Activated naive CD8-positive, alpha-beta T cell (primary cell): ENCODE measurements at regions not wholly inside any gene's neighbourhood (a gene's known extent, or its start where the extent isn't known, plus 50 kb on each side); places are given as distances from the start of the nearest gene placed in this dataset.
"Not testable (repeated sequence)": the region's sequence is repeated elsewhere in the genome, so short reads cannot be mapped to it uniquely, and the experiment has no call there.

Experiments used
- H3K27ac Mint-ChIP-seq: one replicate; pipeline ENCODE4 v1.8.0; 2021; ENCODE audit warnings: mixed read lengths
- H3K27me3 Mint-ChIP-seq: one replicate; pipeline ENCODE4 v1.8.0; 2021; ENCODE audit warnings: mixed read lengths
- H3K36me3 Mint-ChIP-seq: one replicate; pipeline ENCODE4 v1.8.0; 2021; ENCODE audit warnings: mixed read lengths
- H3K4me1 Mint-ChIP-seq: one replicate; pipeline ENCODE4 v1.8.0; 2021; ENCODE audit warnings: low read depth, mixed read lengths
- H3K4me3 Mint-ChIP-seq: one replicate; pipeline ENCODE4 v1.8.0; 2021; ENCODE audit warnings: mild to moderate bottlenecking, mixed read lengths
- H3K9me3 Mint-ChIP-seq: one replicate; pipeline ENCODE4 v1.8.0; 2021; ENCODE audit warnings: low read depth, mixed read lengths

DNA sequence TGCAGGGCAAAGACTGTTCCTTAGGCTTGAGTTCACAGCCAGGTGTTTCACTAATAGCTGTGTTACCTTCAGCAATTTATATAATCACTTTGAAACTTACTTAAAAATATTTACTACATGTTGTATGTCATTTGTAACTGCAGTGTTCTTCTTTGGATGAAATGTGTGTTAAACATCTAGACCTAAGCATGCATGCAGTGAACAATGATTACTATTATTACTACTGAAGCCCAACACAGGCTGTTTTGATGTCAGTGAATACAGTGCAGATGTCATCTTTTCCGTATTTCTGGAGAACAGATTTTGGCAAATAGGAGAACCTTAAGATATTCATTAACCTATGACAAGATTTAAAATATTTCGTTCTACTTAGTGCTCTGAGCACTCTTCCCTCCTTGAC is 101.8 kb upstream of the ANK2 start:
- Mint-ChIP-seq H3K27me3 (peaks cover 13% of the 10 kb centered on the region), H3K4me3 (no peak overlapping the region), H3K27ac (no peak overlapping the region), H3K4me1 (no peaks in the 10 kb centered on the region), H3K9me3 (no peaks in the 10 kb centered on the region), H3K36me3 (no peaks in the 10 kb centered on the region)

DNA sequence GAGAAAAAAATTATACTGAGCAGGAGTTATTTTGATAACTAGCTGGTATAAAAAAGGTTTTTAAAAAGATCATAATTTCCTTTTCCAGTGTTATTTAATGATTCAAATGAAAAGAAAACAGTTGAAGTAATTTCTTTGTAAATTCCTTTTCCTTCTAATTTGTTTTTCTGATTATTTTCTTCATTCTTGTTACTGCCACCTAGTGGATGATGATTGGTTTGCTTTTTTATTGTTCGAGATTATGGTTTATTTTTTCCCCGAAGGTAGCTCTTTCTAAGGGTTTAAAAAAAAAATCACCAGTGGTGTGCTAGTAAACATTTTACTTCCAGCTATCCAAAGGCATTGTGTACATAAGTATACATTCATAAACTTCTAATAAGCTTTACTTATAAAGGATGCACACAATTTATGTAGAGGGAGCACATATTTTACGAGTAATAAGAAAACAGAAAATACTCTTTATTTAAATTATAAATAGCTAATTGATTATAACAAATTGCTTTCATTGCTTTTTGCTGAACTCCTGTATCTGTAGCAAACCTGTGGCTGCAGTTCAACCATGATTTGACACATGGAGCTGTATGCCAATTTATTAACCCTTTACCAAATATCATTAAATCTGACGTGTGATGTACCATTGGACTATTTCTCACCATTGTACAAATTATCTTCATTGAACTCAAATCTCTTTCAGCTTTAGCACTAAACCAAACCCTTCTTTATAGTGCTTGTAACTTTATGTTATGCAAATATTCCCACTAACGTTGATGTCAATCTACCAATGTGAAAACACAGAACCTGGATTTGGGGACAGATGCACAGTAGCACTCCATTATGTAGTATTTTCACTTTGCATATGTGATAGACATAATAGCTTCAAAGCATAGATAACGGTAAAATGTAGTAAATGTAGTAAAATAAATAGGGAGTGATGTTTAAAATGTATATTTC is 97.8 kb upstream of the ANK2 start:
- Mint-ChIP-seq H3K4me1 (no peaks in the 10 kb centered on the region), H3K36me3 (no peaks in the 10 kb centered on the region), H3K27ac (no peak overlapping the region), H3K27me3 (peaks cover 12% of the 10 kb centered on the region), H3K9me3 (no peaks in the 10 kb centered on the region), H3K4me3 (no peak overlapping the region)

DNA sequence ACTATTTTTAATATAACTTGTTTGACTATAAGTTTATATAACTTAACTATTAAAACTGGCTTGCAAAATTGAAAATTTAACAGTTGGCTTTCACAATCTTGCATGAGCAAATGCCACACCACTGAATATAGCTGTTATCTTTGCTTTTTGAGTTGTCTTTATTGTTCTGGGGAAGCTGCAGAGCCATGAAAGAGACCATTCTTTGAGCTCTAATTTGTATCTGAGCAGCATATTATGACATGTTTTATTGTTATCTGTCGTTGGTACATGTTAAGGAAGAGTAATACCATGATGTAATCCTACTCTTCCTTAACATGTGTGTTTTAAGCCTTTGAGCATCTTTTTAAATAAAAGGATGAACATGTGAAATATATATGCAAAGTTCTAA is 97.1 kb upstream of the ANK2 start:
- no peaks in the 10 kb centered on the region for H3K36me3 Mint-ChIP-seq
- no peaks in the 10 kb centered on the region for H3K9me3 Mint-ChIP-seq
- no peaks in the 10 kb centered on the region for H3K4me1 Mint-ChIP-seq
- peaks cover 12% of the 10 kb centered on the region for H3K27me3 Mint-ChIP-seq
- no peak overlapping the region for H3K27ac Mint-ChIP-seq
- no peak overlapping the region for H3K4me3 Mint-ChIP-seq

DNA sequence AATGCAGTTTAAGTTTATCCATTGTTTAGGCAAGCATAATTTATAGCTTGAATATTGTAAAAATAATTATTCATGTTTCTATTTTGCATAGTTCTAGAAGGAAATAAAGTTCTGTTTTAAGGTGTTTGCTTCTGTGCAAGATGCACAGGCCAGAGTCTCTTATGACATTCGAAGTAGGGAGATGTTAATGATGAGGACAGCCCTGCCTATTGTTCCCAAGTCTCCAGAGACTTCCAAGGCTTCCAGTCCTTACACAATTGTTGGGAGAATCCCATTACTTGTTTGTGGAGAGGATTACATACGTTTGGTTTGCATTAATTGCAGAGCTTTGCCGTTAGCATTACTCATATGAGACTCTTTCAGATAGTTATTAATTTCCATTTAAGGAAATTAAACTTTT is 96.2 kb upstream of the ANK2 start:
- Mint-ChIP-seq H3K27me3 (peaks cover 12% of the 10 kb centered on the region), H3K4me1 (no peaks in the 10 kb centered on the region), H3K27ac (no peak overlapping the region)

GRCh38 chr4:112954286-112954685 is 95.2 kb upstream of the ANK2 start:
- H3K27ac Mint-ChIP-seq, result no peak overlapping the region
- no peaks in the 10 kb centered on the region for H3K9me3 Mint-ChIP-seq
- H3K36me3 Mint-ChIP-seq, result no peaks in the 10 kb centered on the region
- peaks cover 12% of the 10 kb centered on the region for H3K27me3 Mint-ChIP-seq
- H3K4me3 Mint-ChIP-seq, result no peak overlapping the region
- no peaks in the 10 kb centered on the region for H3K4me1 Mint-ChIP-seq

More for the DNA sequence above, 96.2 kb upstream of the ANK2 start:
- no peak overlapping the region for H3K4me3 Mint-ChIP-seq
- no peaks in the 10 kb centered on the region for H3K9me3 Mint-ChIP-seq
- no peaks in the 10 kb centered on the region for H3K36me3 Mint-ChIP-seq

GRCh38 chr4:112956484-112956896 is 93.0 kb upstream of the ANK2 start:
- Mint-ChIP-seq H3K36me3 (no peaks in the 10 kb centered on the region), H3K27ac (no peak overlapping the region), H3K27me3 (peaks cover 8% of the 10 kb centered on the region), H3K9me3 (no peaks in the 10 kb centered on the region), H3K4me3 (no peak overlapping the region), H3K4me1 (no peaks in the 10 kb centered on the region)

DNA sequence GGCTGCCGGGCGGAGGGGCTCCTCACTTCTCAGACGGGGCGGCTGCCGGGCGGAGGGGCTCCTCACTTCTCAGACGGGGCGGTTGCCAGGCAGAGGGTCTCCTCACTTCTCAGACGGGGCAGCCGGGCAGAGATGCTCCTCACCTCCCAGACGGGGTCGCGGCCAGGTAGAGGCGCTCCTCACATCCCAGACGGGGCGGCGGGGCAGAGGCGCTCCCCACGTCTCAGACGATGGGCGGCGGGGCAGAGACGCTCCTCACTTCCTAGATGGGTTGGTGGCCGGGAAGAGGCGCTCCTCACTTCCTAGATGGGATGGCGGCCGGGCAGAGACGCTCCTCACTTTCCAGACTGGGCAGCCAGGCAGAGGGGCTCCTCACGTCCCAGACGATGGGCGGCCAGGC is 91.7 kb upstream of the ANK2 start:
- H3K4me1 Mint-ChIP-seq, H3K27me3 Mint-ChIP-seq, H3K4me3 Mint-ChIP-seq, H3K36me3 Mint-ChIP-seq, H3K27ac Mint-ChIP-seq, H3K9me3 Mint-ChIP-seq: not testable (repeated sequence)

- H3K27ac Mint-ChIP-seq, result no peak overlapping the region
- H3K9me3 Mint-ChIP-seq, result peaks cover 8% of the 10 kb centered on the region
- H3K36me3 Mint-ChIP-seq, result no peaks in the 10 kb centered on the region
- H3K4me3 Mint-ChIP-seq, result no peak overlapping the region
- H3K4me1 Mint-ChIP-seq, result no peaks in the 10 kb centered on the region
- H3K27me3 Mint-ChIP-seq, result peaks cover 12% of the 10 kb centered on the region
Observed at GRCh38 chr4:112966701-112967488, 82.6 kb upstream of the ANK2 start.

GRCh38 chr4:112968451-112969159 is 80.8 kb upstream of the ANK2 start:
- Mint-ChIP-seq H3K27me3 (peaks cover 12% of the 10 kb centered on the region), H3K4me3 (no peak overlapping the region), H3K9me3 (peaks cover 8% of the 10 kb centered on the region), H3K36me3 (no peaks in the 10 kb centered on the region), H3K27ac (no peak overlapping the region), H3K4me1 (no peaks in the 10 kb centered on the region)

- Mint-ChIP-seq H3K27ac (no peak overlapping the region), H3K4me1 (no peaks in the 10 kb centered on the region), H3K4me3 (no peak overlapping the region), H3K27me3 (peaks cover 6% of the 10 kb centered on the region), H3K9me3 (no peaks in the 10 kb centered on the region), H3K36me3 (no peaks in the 10 kb centered on the region)
Observed at GRCh38 chr4:112970903-112971302, 78.5 kb upstream of the ANK2 start.

GRCh38 chr4:112973750-112974251 is 75.7 kb upstream of the ANK2 start:
- H3K36me3 Mint-ChIP-seq, result no peaks in the 10 kb centered on the region
- H3K27ac Mint-ChIP-seq, result no peak overlapping the region
- H3K4me3 Mint-ChIP-seq, result no peak overlapping the region
- peaks cover 3% of the 10 kb centered on the region for H3K27me3 Mint-ChIP-seq
- H3K9me3 Mint-ChIP-seq, result no peaks in the 10 kb centered on the region
- no peaks in the 10 kb centered on the region for H3K4me1 Mint-ChIP-seq

GRCh38 chr4:112975567-112976355 is 73.7 kb upstream of the ANK2 start:
- H3K36me3 Mint-ChIP-seq, result no peaks in the 10 kb centered on the region
- no peak overlapping the region for H3K27ac Mint-ChIP-seq
- H3K4me3 Mint-ChIP-seq, result no peak overlapping the region
- H3K4me1 Mint-ChIP-seq, result no peaks in the 10 kb centered on the region
- peaks cover 1% of the 10 kb centered on the region for H3K27me3 Mint-ChIP-seq
- no peaks in the 10 kb centered on the region for H3K9me3 Mint-ChIP-seq

- H3K36me3 Mint-ChIP-seq, result no peaks in the 10 kb centered on the region
- no peaks in the 10 kb centered on the region for H3K9me3 Mint-ChIP-seq
- H3K4me1 Mint-ChIP-seq, result no peaks in the 10 kb centered on the region
- H3K27ac Mint-ChIP-seq, result no peak overlapping the region
- H3K4me3 Mint-ChIP-seq, result no peak overlapping the region
- peaks cover 8% of the 10 kb centered on the region for H3K27me3 Mint-ChIP-seq
Observed at GRCh38 chr4:112978691-112979472, 70.6 kb upstream of the ANK2 start.
